IMR-90 (cell line): ENCODE measurements at regions not wholly inside any gene's neighbourhood (a gene's known extent, or its start where the extent isn't known, plus 50 kb on each side); places are given as distances from the start of the nearest gene placed in this dataset.

Source experiments
- ATAC-seq: fragments of 200-7000 bp; cut with Tn5 transposase; 2 replicates; pipeline ENCODE4 v1.9.1; 2020; ENCODE audit warnings: low read depth, mild to moderate bottlenecking, moderate library complexity
- BruUV-seq: library from RNA; stranded (reverse); fragments of 400-500 nt; replicated peaks from 2 replicates; lab custom pipeline; 2021; lab: Mats Ljungman, UMichigan
- CTCF ChIA-PET: fragments of 300-600 bp; formaldehyde crosslinking; extraction: SDS; loops from one replicate; lab custom pipeline; 2021; ENCODE audit warnings: antibody characterized with exemption; lab: Yijun Ruan, JAX
- POLR2A ChIA-PET: fragments of 300-600 bp; sonication (Branson Sonifier 250); formaldehyde crosslinking; loops from one replicate; lab custom pipeline; 2022; ENCODE audit warnings: antibody characterized with exemption; ENCODE audit not compliant: unreplicated experiment; lab: Charles Lee
- DNase-seq: peaks from one replicate; pipeline ENCODE4 v3.0.0; 2013
- H2AFZ ChIP-seq: replicated peaks from 2 replicates; pipeline ENCODE3; 2013; ENCODE audit warnings: low read length, mild to moderate bottlenecking; ENCODE audit not compliant: poor library complexity
- H2AK5ac ChIP-seq: 2 replicates; pipeline ENCODE4 v1.6.1; 2013; ENCODE audit warnings: low read depth, low read length, inconsistent platforms
- H2AK9ac ChIP-seq: replicated peaks from 2 replicates; pipeline ENCODE3; 2013; ENCODE audit warnings: mild to moderate bottlenecking, low read depth, low read length, moderate library complexity; ENCODE audit not compliant: poor library complexity
- H2BK120ac ChIP-seq: 2 replicates; pipeline ENCODE4 v1.6.1; 2013; ENCODE audit warnings: low read depth, low read length, inconsistent platforms
- H2BK15ac ChIP-seq: 3 replicates; pipeline ENCODE4 v1.6.1; 2013; ENCODE audit warnings: low read depth, low read length, inconsistent platforms
- H2BK20ac ChIP-seq: 2 replicates; pipeline ENCODE4 v1.6.1; 2013; ENCODE audit warnings: low read depth, mild to moderate bottlenecking, inconsistent platforms, low read length, moderate library complexity
- H2BK5ac ChIP-seq: 2 replicates; pipeline ENCODE4 v1.6.1; 2013; ENCODE audit warnings: mild to moderate bottlenecking, low read depth, low read length, inconsistent platforms; ENCODE audit not compliant: poor library complexity, severe bottlenecking
- H3K14ac ChIP-seq: replicated peaks from 2 replicates; pipeline ENCODE4 v1.6.1; 2013; ENCODE audit warnings: low read depth, low read length, inconsistent platforms
- H3K18ac ChIP-seq: 2 replicates; pipeline ENCODE4 v1.6.1; 2013; ENCODE audit warnings: low read depth, low read length, control low read depth
- H3K23ac ChIP-seq: 2 replicates; pipeline ENCODE4 v1.6.1; 2013; ENCODE audit warnings: low read depth, low read length, inconsistent platforms
- H3K27ac ChIP-seq: 2 replicates; pipeline ENCODE4 v1.5.1; 2013; ENCODE audit warnings: mild to moderate bottlenecking, control low read depth, low read length; ENCODE audit not compliant: insufficient read depth
- H3K27me3 ChIP-seq: 2 replicates; pipeline ENCODE4 v1.6.1; 2013; ENCODE audit warnings: low read length; ENCODE audit not compliant: control insufficient read depth, insufficient read depth
- H3K36me3 ChIP-seq: 2 replicates; pipeline ENCODE4 v1.6.1; 2013; ENCODE audit warnings: low read length, mixed read lengths; ENCODE audit not compliant: control insufficient read depth, insufficient read depth
- H3K4ac ChIP-seq: 2 replicates; pipeline ENCODE4 v1.6.1; 2013; ENCODE audit warnings: low read depth, low read length, inconsistent platforms
- H3K4me1 ChIP-seq: 2 replicates; pipeline ENCODE4 v1.6.1; 2013; ENCODE audit warnings: low read length, mixed read lengths; ENCODE audit not compliant: control insufficient read depth, insufficient read depth
- H3K4me2 ChIP-seq: 2 replicates; pipeline ENCODE4 v1.6.1; 2013; ENCODE audit warnings: low read depth, mild to moderate bottlenecking, control low read depth, low read length, moderate library complexity
- H3K4me3 ChIP-seq: 2 replicates; pipeline ENCODE4 v1.5.1; 2013; ENCODE audit warnings: low read depth, mild to moderate bottlenecking, control low read depth, low read length, moderate library complexity; ENCODE audit not compliant: insufficient read depth
- H3K56ac ChIP-seq: 2 replicates; pipeline ENCODE4 v1.6.1; 2013; ENCODE audit warnings: low read length, inconsistent platforms; ENCODE audit not compliant: insufficient read depth; ENCODE audit errors: extremely low read depth
- H3K79me1 ChIP-seq, 2 experiments: 2 replicates each; pipeline ENCODE4 v1.6.1; 2013; ENCODE audit warnings: low read length in 2 of 2, inconsistent platforms in 1 of 2, low read depth in 1 of 2
- H3K9ac ChIP-seq: 2 replicates; pipeline ENCODE4 v1.6.1; 2013; ENCODE audit warnings: low read depth, low read length, control low read depth
- H3K9me1 ChIP-seq: 2 replicates; pipeline ENCODE4 v1.6.1; 2013; ENCODE audit warnings: low read length, inconsistent platforms; ENCODE audit not compliant: insufficient read depth
- H3K9me3 ChIP-seq: 2 replicates; pipeline ENCODE4 v1.6.1; 2013; ENCODE audit warnings: low read length; ENCODE audit not compliant: control insufficient read depth, insufficient read depth
- H4K20me1 ChIP-seq: 2 replicates; pipeline ENCODE4 v1.6.1; 2013; ENCODE audit warnings: low read length, inconsistent platforms; ENCODE audit not compliant: insufficient read depth
- H4K5ac ChIP-seq: 2 replicates; pipeline ENCODE4 v1.6.1; 2013; ENCODE audit warnings: mild to moderate bottlenecking, low read depth, low read length, control low read depth
- H4K8ac ChIP-seq, 2 experiments: 2 replicates each; pipeline ENCODE4 v1.6.1; 2013; ENCODE audit warnings: low read depth in 2 of 2, low read length in 2 of 2, control low read depth in 1 of 2, inconsistent platforms in 1 of 2
- H4K91ac ChIP-seq: 2 replicates; pipeline ENCODE4 v1.6.1; 2013; ENCODE audit warnings: low read depth, low read length, inconsistent platforms; ENCODE audit not compliant: insufficient read depth
- BHLHE40 ChIP-seq: fragments of 150-350 bp; IDR thresholded peaks from 2 replicates; pipeline ENCODE4 v1.6.1; 2016; ENCODE audit warnings: mild to moderate bottlenecking, low read depth, low read length
- CEBPB ChIP-seq: IDR thresholded peaks from 2 replicates; pipeline ENCODE4 v1.6.1; 2012; ENCODE audit warnings: low read depth, low read length, improper control_type of control experiment
- CHD1 ChIP-seq: IDR thresholded peaks from 2 replicates; pipeline ENCODE4 v1.6.1; 2012; ENCODE audit warnings: low read depth, low read length, improper control_type of control experiment
- FOS ChIP-seq: fragments of 150-350 bp; IDR thresholded peaks from 2 replicates; pipeline ENCODE4 v1.6.1; 2016; ENCODE audit warnings: low read depth, low read length
- MAFK ChIP-seq: IDR thresholded peaks from 2 replicates; pipeline ENCODE4 v1.6.1; 2012; ENCODE audit warnings: low read depth, low read length, improper control_type of control experiment
- MXI1 ChIP-seq: IDR thresholded peaks from 2 replicates; pipeline ENCODE4 v1.6.1; 2012; ENCODE audit warnings: low read depth, mild to moderate bottlenecking, low read length, moderate library complexity, borderline replicate concordance
- NFE2L2 ChIP-seq: fragments of 150-350 bp; IDR thresholded peaks from 2 replicates; pipeline ENCODE4 v1.6.1; 2016; ENCODE audit warnings: low read depth, mild to moderate bottlenecking, low read length
- POLR2A ChIP-seq: IDR thresholded peaks from 2 replicates; pipeline ENCODE4 v1.6.1; 2012; ENCODE audit warnings: mild to moderate bottlenecking, low read depth, low read length
- RAD21 ChIP-seq: IDR thresholded peaks from 2 replicates; pipeline ENCODE4 v1.6.1; 2012; ENCODE audit warnings: low read length, improper control_type of control experiment
- RFX5 ChIP-seq: IDR thresholded peaks from 2 replicates; pipeline ENCODE4 v1.8.0; 2012; ENCODE audit warnings: low read depth, mild to moderate bottlenecking, low read length, moderate library complexity
- SMC3 ChIP-seq: fragments of 150-350 bp; IDR thresholded peaks from 2 replicates; pipeline ENCODE4 v1.6.1; 2016; ENCODE audit warnings: low read depth, mild to moderate bottlenecking, antibody characterized with exemption, low read length, moderate library complexity
- WGBS, 2 experiments: methylation state at CpG; one replicate each; pipeline versions ENCODE4 v1.1.5 to v1.1.7; 2013; ENCODE audit warnings: missing lambda C conversion rate in 2 of 2; ENCODE audit not compliant: insufficient read length in 1 of 2; ENCODE audit errors: extremely low coverage in 2 of 2; 5-methylcytosine and 5-hydroxymethylcytosine counted together
- dilution Hi-C: fragments of 300-500 bp; cut with HindIII; formaldehyde crosslinking; loops from one replicate; pipeline ENCODE4 v1.14.3; 2018; ENCODE audit warnings: low sequenced_read_pairs; ENCODE audit not compliant: unreplicated experiment
- in situ Hi-C: fragments of 300-500 bp; cut with MboI; formaldehyde crosslinking; loops from 3 replicates; pipeline ENCODE4 v1.14.3; 2019; ENCODE audit warnings: low sequenced_read_pairs, inconsistent platforms, mixed read lengths
- intact Hi-C: fragments of 100-400 bp; cut with micrococcal nuclease; formaldehyde crosslinking; loops from 2 replicates; pipeline ENCODE4 v1.10.0; 2022
- TF ChIP-seq, protein P1 (sequence below): fragments of 150-350 bp; IDR thresholded peaks from 2 replicates; pipeline ENCODE4 v1.6.1; 2016; ENCODE audit warnings: low read depth, mild to moderate bottlenecking, low read length, moderate library complexity, borderline replicate concordance
- TF ChIP-seq, protein P2 (sequence below): fragments of 150-350 bp; IDR thresholded peaks from 2 replicates; pipeline ENCODE4 v1.6.1; 2017; ENCODE audit warnings: mild to moderate bottlenecking, antibody characterized with exemption, low read length, low read depth
- TF ChIP-seq, protein P3 (sequence below): conservative IDR thresholded peaks from 2 replicates; pipeline ENCODE4 v1.5.1; 2012; ENCODE audit warnings: mild to moderate bottlenecking, low read depth, low read length, improper control_type of control experiment

DNA sequence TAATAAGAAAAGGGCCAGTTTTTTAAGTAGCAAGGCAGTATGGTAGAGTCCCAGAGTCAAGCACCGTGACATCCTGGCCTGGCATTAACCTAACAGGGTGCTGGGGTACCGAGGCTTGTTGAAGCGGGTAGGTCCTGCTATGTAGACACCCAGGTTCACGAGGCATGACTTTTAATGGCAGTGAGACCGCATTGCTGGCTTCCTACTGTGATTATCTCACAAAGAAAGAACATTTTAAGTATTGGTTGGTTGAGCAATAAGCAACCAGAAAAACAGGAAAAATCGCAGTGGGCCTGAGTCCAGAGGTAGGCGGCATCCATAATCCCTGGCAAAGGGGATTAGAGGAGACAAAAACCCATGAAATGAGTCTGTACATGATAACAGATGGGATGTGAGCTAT is 927.9 kb upstream of the ACVR2A start:
- H3K36me3 ChIP-seq, result no peaks in the 10 kb centered on the region
- H2AK9ac ChIP-seq, result no peak overlapping the region
- no peak overlapping the region for H3K27ac ChIP-seq
- H3K9ac ChIP-seq, result no peak overlapping the region
- ChIA-PET POLR2A (interaction anchor here (0.5 kb wide), 1 partner anchor 46 kb away, joined by 4 read pairs; no protein-coding TSS in a partner anchor), CTCF (no interaction called here)
- H3K27me3 ChIP-seq, result no peaks in the 10 kb centered on the region
- in situ Hi-C loops (no loop called here), dilution Hi-C loops (no loop called here), intact Hi-C loops (loop anchor here (10.0 kb wide), 1 partner anchor 778 kb away; no protein-coding TSS in a partner anchor)
- H3K23ac ChIP-seq, result no peak overlapping the region
- no peak for DNase-seq
- H2BK15ac ChIP-seq, result no peak overlapping the region
- ATAC-seq, result no peak
- no peaks in the 10 kb centered on the region for H4K20me1 ChIP-seq
- no peak overlapping the region; the same call in 1 of the 2 replicates for H3K14ac ChIP-seq
- no peak overlapping the region for H2BK20ac ChIP-seq
- H4K91ac ChIP-seq, result no peak overlapping the region
- H3K9me1 ChIP-seq, result no peaks in the 10 kb centered on the region
- TF ChIP-seq MXI1 (no peak), MAFK (no peak), SMC3 (no peak), RAD21 (no peak), CEBPB (no peak), NFE2L2 (no peak), RFX5 (no peak), FOS (no peak), POLR2A (no peak), BHLHE40 (no peak), CHD1 (no peak)
- TF ChIP-seq, protein P1, sequence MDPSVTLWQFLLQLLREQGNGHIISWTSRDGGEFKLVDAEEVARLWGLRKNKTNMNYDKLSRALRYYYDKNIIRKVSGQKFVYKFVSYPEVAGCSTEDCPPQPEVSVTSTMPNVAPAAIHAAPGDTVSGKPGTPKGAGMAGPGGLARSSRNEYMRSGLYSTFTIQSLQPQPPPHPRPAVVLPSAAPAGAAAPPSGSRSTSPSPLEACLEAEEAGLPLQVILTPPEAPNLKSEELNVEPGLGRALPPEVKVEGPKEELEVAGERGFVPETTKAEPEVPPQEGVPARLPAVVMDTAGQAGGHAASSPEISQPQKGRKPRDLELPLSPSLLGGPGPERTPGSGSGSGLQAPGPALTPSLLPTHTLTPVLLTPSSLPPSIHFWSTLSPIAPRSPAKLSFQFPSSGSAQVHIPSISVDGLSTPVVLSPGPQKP, result no peak
- TF ChIP-seq, protein P2, sequence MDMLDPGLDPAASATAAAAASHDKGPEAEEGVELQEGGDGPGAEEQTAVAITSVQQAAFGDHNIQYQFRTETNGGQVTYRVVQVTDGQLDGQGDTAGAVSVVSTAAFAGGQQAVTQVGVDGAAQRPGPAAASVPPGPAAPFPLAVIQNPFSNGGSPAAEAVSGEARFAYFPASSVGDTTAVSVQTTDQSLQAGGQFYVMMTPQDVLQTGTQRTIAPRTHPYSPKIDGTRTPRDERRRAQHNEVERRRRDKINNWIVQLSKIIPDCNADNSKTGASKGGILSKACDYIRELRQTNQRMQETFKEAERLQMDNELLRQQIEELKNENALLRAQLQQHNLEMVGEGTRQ, result no peak
- TF ChIP-seq, protein P3, sequence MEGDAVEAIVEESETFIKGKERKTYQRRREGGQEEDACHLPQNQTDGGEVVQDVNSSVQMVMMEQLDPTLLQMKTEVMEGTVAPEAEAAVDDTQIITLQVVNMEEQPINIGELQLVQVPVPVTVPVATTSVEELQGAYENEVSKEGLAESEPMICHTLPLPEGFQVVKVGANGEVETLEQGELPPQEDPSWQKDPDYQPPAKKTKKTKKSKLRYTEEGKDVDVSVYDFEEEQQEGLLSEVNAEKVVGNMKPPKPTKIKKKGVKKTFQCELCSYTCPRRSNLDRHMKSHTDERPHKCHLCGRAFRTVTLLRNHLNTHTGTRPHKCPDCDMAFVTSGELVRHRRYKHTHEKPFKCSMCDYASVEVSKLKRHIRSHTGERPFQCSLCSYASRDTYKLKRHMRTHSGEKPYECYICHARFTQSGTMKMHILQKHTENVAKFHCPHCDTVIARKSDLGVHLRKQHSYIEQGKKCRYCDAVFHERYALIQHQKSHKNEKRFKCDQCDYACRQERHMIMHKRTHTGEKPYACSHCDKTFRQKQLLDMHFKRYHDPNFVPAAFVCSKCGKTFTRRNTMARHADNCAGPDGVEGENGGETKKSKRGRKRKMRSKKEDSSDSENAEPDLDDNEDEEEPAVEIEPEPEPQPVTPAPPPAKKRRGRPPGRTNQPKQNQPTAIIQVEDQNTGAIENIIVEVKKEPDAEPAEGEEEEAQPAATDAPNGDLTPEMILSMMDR, result no peak
- BruUV-seq, result no TSS peak
- H2AK5ac ChIP-seq, result no peak overlapping the region
- no peak overlapping the region for H3K18ac ChIP-seq
- no peak overlapping the region for H2BK120ac ChIP-seq
- H3K4me2 ChIP-seq, result no peak overlapping the region
- no peak overlapping the region for H3K56ac ChIP-seq
- no peak overlapping the region for H2BK5ac ChIP-seq
- no peak overlapping the region for H3K4ac ChIP-seq
- 40% methylated on average over 1 of the region's 7 CpGs; no CpG with 5 or more reads in 1 of the 2 experiments for WGBS, 2 experiments
- H3K4me3 ChIP-seq, result no peak overlapping the region
- H3K79me1 ChIP-seq, result no peaks in the 10 kb centered on the region
- no peak overlapping the region for H4K5ac ChIP-seq
- no peak overlapping the region for H2AFZ ChIP-seq
- H3K9me3 ChIP-seq, result no peaks in the 10 kb centered on the region
- no peaks in the 10 kb centered on the region for H3K4me1 ChIP-seq
- no peak overlapping the region for H4K8ac ChIP-seq
